ENCODE measurements at regions not wholly inside any gene's neighbourhood (a gene's known extent, or its start where the extent isn't known, plus 50 kb on each side); places are given as distances from the start of the nearest gene placed in this dataset.
"Not testable (repeated sequence)": the region's sequence is repeated elsewhere in the genome, so short reads cannot be mapped to it uniquely, and the experiment has no call there.

GRCh38 chr2:180596453-180596852 is 384.0 kb upstream of the UBE2E3 start:
- DNase-seq, result no peak

- DNase-seq, result no peak
Measured at GRCh38 chr2:180591947-180592346, 388.5 kb upstream of the UBE2E3 start.

DNA sequence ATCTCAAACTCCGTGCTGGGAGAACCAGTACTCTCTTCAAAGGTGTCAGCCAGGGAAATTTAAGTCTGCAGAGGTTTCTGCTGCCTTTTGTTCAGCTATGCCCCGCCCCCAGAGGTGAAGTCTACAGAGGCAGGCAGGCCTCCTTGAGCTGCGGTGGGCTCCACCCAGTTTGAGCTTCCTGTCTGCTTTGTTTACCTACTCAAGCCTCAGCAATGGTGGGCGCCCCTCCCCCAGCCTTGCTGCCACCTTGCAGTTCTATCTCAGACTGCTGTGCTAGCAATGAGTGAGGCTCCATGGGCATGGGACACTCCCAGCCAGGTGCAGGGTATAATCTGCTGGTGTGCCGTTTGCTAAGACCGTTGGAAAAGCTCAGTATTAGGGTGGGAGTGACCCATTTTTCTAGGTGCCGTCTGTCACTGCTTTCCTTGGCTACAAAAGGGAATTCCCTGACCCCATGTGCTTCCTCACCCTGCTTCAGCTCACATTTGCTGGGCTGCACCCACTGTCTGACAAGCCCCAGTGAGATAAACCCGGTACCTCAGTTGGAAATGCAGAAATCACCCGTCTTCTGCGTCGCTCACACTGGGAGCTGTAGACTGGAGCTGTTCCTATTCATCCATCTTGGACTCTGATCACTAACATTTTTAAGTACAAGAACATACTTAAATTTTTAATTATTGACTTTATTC is 389.2 kb upstream of the UBE2E3 start:
- not testable (repeated sequence) for DNase-seq

DNA sequence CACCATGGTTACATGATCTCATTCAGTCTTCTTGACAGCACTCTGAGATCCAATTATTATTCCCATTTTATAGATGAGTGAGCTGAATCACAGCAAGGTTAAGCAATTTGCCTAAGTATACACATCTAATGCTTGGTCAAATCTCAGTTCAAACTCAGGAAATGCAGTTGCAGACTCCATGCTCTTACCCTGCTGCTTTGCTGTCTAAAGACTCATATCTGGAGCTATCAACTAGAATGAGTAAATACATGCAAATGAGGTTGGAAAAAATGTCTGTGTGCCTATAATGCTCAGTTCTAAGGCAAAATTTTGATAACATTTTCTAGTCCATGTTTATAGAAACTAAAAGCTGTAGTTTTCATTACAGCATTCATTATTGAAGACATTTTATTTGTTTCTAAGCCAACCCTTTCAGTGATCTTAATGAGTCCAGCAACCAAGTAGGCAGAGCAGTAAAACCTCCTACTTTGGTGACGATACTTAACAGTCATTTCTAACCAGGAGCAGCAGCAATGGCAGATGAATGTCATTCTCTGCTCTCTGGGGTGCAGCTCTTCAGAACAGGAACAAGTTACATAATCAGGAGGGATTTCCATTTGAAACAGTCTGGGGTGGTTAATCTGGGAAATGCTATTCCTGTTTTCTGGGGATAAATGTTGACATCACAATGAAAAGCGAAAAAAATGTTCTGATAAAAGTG is 396.8 kb upstream of the UBE2E3 start:
- no peak for DNase-seq

DNA sequence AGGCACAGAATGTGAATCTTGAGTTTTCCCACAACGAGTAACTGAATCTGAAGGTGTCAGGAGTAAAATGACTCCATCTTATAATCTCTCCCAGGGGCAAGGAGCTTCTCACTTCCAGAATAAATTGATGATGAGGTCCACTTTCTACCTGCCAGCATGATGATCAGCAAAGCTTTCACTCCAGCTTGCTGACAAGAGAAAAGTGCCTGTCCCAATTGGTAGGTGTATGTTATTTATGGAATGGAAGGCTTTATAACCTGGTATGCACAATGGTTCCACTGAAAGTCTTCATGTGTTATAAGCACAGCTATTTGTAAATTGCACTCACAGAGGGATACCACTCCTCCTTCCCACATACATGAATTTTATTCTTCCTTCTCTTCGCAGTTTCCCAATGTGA is 401.0 kb upstream of the UBE2E3 start:
- DNase-seq, result no peak

GRCh38 chr2:180578441-180578840 is 402.0 kb upstream of the UBE2E3 start:
- DNase-seq, result no peak

DNA sequence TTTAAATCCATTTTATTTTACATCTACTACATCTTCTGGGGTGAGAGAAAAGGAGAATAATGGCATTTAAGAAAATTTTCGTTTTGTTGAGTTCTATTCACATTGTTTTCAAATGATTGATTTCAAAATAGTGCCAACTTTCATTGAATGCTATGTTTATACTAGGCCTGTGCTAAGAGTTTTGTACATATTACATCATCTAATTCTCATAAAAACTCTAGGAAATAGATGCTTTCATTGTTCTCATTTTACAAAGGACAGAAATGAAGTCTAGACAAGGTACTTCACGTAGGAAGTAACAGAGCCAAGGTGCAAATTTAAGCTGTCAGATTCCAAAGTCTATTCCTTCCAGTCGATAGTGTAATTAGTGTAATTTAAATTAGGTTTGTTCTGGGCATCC is 402.8 kb upstream of the UBE2E3 start:
- DNase-seq, result no peak

DNA sequence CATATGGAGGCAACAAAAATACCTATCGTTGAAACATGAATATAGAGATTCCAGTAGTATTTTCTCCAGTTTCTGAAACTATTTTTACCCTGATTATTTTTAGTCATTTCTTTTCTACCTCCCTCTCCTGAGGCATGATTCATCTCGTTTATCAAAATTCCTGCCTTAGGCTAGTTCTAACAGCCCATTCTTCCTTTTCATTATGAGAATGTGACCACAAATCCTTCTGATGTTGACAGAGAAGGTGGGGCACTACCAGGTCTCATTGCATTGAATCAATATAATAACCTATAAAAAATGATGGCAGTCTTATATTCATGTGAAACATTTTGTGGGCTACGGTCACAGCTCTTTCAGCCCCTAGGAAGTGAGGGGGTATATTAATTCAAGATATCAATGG is 406.5 kb upstream of the UBE2E3 start:
- no peak for DNase-seq

- no peak for DNase-seq
Measured at GRCh38 chr2:180572346-180572745, 408.1 kb upstream of the UBE2E3 start.

DNA sequence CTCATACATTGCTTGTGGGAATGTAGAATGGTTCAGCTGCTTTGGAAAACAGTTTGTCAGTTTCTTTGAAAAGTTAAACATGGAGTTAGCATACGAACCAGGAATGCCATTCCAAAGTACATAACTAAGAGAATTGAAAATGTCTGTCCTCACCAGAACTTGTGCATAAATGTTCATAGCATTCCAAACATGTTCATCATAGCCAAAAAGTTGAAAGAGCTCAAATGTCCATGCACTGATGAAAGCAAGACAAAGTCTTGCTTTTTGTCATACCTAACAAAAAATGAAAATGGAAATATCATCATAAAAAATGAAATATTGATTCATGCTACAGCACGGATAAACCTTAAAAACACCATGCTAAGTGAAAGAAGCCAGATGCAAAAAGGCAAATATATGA is 408.8 kb upstream of the UBE2E3 start:
- DNase-seq, result no peak

GRCh38 chr2:180570864-180571263 is 409.5 kb upstream of the UBE2E3 start:
- no peak for DNase-seq

DNA sequence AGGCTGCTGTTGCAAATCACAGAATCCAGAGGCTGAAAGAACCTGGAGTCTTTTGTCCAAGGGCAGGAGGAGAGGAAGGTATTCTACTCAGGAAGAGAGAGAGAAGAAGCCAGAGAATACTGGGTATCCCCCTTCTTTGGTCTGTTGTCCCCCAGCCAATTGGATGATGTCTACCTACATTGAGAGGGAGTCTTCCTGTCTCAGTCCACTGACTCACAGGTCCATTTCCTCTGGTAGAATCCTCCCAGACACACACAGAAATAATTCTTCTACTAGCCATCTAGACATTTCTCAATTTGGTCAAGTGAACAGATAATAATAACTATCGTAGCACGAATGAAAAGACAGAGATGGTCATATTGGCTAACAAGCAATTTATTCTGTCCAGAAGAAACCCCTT is 416.4 kb upstream of the UBE2E3 start:
- DNase-seq, result no peak

- DNase-seq, result no peak
Measured at GRCh38 chr2:180562378-180562777, 418.0 kb upstream of the UBE2E3 start.

DNA sequence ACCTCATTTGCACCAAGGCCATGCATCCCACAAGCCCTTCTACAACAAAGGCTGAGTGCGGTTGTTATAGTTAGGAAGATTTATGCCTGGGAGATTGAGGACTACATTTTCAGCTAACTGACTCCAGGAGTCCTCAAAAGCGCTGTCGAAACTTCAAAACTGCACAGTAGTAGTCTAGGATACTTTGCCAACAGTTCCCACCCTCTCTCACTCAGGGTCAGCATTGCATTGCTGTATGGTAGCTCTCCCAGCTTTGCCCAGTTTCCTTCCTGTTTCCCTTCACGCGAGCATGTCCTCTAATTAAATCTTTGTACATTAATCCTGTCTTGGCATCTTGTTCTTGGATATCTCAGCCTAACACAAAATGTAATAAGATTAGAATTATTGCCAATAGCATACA is 420.6 kb upstream of the UBE2E3 start:
- peak; percentile 90 to 93 for DNase-seq

DNA sequence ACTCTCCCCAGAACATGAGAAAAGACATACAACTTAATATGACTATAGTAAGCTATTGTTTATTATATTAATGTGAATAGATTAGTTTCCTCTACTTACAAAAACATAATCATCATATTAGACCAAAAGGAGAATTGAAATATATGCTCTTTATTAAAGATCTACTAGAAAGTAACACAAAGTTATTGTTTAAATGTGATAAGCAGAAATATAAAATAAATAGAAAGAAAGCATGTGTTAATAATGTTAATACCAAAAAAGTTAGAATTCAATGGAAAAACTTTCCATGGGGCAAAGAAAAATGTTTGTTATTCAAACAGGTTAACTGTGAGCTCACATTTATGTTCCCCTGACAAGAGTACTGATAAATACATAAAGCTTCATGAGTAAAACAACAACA is 421.4 kb upstream of the UBE2E3 start:
- DNase-seq, result no peak

DNA sequence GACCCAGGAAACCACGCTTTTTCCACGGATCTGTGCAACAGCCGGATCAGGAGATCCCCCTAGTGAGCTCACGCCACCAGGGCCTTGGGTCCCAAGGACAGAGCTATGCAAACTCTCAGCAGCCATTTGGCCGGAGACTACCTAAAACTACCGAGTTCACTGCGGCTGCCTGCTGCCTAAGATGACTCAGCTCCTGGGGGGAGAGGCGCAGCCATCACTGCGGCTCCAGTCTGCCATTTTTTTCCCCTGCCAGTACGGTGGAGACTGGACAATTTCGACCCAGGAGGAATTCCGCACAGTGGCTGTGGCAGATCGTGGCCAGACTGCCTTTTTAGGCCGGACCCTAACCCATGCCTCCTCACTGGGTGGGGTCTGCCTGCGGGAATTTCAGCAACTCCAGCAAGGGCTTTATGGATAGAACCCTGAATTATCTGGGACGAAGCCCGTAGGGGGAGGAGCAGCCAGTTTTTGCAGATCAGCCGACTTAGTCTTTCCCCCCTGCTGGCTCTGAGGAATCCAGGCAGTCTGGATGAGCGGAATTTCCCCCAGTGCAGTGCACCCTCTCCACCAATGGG is 424.9 kb upstream of the UBE2E3 start:
- no peak for DNase-seq

DNA sequence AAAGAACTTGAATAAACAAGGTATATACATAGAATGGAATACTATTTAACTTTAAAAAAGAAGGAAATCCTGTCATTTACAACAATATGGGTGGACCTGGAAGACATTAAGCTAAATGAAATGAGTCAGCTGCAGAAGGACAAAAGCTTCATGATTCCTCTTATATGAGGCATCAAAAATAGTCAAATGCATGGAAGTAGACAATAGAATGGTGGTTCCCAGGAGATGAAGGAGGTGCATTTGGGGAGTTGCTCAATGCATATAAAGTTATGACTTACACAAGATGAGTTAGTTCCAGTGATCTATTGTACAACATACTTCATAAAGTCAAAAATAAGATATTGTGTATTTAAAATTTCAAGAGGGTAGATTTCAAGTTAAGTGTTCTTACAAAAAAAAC is 426.1 kb upstream of the UBE2E3 start:
- DNase-seq, result no peak

DNA sequence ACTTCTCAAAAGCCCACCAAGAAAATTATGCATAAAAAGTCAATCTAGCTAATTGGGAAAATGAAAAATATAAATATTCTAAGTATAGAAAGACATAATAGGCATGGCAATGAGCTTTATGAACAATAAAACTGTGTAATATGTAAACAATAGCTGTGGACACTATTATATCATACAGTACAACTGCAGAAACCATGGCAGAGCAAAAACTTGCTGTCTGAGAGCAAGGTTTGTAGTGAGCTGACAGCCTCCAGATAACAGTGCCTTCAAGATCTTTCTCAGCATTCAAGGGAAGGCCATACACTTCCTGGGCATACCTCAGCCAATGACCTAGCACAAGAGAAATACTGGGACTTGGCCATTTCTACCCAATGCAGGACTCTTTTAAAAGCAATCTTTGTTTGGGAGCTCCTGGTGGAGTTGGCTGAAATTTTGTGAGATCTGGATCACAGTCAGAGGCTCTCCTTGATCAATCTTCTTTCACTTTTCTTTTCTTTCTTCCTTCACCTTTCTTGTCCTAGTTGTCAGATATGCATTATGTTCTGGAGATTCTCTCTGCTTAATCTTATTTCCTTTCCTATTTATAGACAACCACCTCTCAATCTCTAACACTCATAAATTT is 427.2 kb upstream of the UBE2E3 start:
- no peak for DNase-seq

GRCh38 chr2:180542511-180542910 is 437.9 kb upstream of the UBE2E3 start:
- no peak for DNase-seq

- no peak for DNase-seq
Measured at GRCh38 chr2:180540761-180541160, 439.6 kb upstream of the UBE2E3 start.

DNA sequence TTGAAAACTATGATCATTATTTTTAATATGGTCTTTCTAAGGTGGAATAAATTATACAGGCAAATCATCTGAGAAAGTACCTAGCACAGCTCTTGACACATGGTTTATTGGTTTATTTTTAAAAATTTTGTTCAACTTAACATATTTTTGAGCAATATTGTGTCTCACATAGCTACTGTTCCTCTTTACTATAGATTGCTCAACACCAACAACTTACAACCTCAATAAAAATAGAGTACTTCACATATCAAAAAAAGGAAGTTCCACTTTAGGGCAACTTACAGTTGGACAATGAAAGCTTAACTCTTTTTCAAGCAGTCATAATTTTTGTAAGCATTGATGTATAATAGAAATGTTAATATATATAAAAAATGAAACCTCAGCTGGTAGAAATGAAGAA is 440.9 kb upstream of the UBE2E3 start:
- DNase-seq, result peak; percentile 96

- DNase-seq, result no peak
Measured at GRCh38 chr2:180535289-180535688, 445.1 kb upstream of the UBE2E3 start.

DNA sequence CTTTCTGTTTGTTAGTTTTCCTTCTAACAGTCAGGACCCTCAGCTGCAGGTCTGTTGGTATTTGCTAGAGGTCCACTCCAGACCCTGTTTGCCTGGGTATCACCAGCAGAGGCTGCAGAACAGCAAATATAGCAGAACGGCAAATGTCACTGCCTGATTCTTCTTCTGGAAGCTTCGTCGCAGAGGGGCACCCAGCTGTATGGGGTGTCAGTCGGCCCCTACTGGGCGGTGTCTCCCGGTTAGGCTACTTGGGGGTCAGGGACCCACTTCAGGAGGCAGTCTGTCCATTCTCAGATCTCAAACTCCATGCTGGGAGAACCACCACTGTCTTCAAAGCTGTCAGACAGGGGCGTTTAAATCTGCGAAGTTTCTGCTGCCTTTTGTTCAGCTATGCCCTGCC is 448.6 kb upstream of the UBE2E3 start:
- DNase-seq, result not testable (repeated sequence)

GRCh38 chr2:180524499-180524898 is 455.9 kb upstream of the UBE2E3 start:
- DNase-seq, result no peak

Data from Kasumi-1 (cell line).